ENCODE measurements at regions not wholly inside any gene's neighbourhood (a gene's known extent, or its start where the extent isn't known, plus 50 kb on each side); places are given as distances from the start of the nearest gene placed in this dataset.
A peak's percentile ranks its signal among the peaks of the same experiment; 100 is the strongest.

GRCh38 chr11:123258877-123259276 is 63.8 kb upstream of the CLMP start:
- Mint-ChIP-seq H3K4me1 (peaks cover 26% of the 10 kb centered on the region), H3K4me3 (no peak overlapping the region), H3K36me3 (ENCODE audit: low read depth) (no peaks in the 10 kb centered on the region), H3K27ac (no peak overlapping the region), H3K9me3 (peaks cover 8% of the 10 kb centered on the region), H3K27me3 (ENCODE audit: low read depth) (peaks cover 43% of the 10 kb centered on the region)
- no peak for TF ChIP-seq CTCF (IDR thresholded peaks at IDR 0.05; ENCODE audit: unreplicated experiment in 3 of 3)

GRCh38 chr11:123257370-123257769 is 62.3 kb upstream of the CLMP start:
- peaks cover 8% of the 10 kb centered on the region for H3K9me3 Mint-ChIP-seq
- no peak overlapping the region for H3K4me3 Mint-ChIP-seq
- peaks cover 43% of the 10 kb centered on the region for H3K27me3 Mint-ChIP-seq (ENCODE audit: low read depth)
- no peaks in the 10 kb centered on the region for H3K36me3 Mint-ChIP-seq (ENCODE audit: low read depth)
- peaks cover 32% of the 10 kb centered on the region for H3K4me1 Mint-ChIP-seq
- no peak overlapping the region for H3K27ac Mint-ChIP-seq
- no peak for TF ChIP-seq CTCF (IDR thresholded peaks at IDR 0.05; ENCODE audit: unreplicated experiment in 3 of 3)

- TF ChIP-seq CTCF (IDR thresholded peaks at IDR 0.05; ENCODE audit: unreplicated experiment in 3 of 3): no peak
- H3K27ac Mint-ChIP-seq: peak overlapping the region in 1 of 3 experiments; percentile 46
- H3K4me1 Mint-ChIP-seq: peaks cover 36% of the 10 kb centered on the region
- H3K36me3 Mint-ChIP-seq (ENCODE audit: low read depth): no peaks in the 10 kb centered on the region
- peaks cover 5% of the 10 kb centered on the region for H3K9me3 Mint-ChIP-seq
- no peak overlapping the region for H3K4me3 Mint-ChIP-seq
- peaks cover 37% of the 10 kb centered on the region for H3K27me3 Mint-ChIP-seq (ENCODE audit: low read depth)
Measured at GRCh38 chr11:123255909-123256308, 60.9 kb upstream of the CLMP start.

GRCh38 chr11:123254357-123254756 is 59.3 kb upstream of the CLMP start:
- no peak overlapping the region for H3K27ac Mint-ChIP-seq
- TF ChIP-seq CTCF (IDR thresholded peaks at IDR 0.05; ENCODE audit: unreplicated experiment in 3 of 3): no peak

GRCh38 chr11:123253911-123254310 is 58.9 kb upstream of the CLMP start:
- no peak for TF ChIP-seq CTCF (IDR thresholded peaks at IDR 0.05; ENCODE audit: unreplicated experiment in 3 of 3)
- H3K27me3 Mint-ChIP-seq (ENCODE audit: low read depth): peaks cover 34% of the 10 kb centered on the region
- H3K4me3 Mint-ChIP-seq: no peak overlapping the region
- peak overlapping the region in 1 of 3 experiments; percentile 6 for H3K27ac Mint-ChIP-seq
- no peaks in the 10 kb centered on the region for H3K9me3 Mint-ChIP-seq
- peaks cover 45% of the 10 kb centered on the region for H3K4me1 Mint-ChIP-seq
- no peaks in the 10 kb centered on the region for H3K36me3 Mint-ChIP-seq (ENCODE audit: low read depth)

More at GRCh38 chr11:123254357-123254756, 59.3 kb upstream of the CLMP start:
- Mint-ChIP-seq H3K4me1 (peaks cover 44% of the 10 kb centered on the region), H3K27me3 (ENCODE audit: low read depth) (peaks cover 34% of the 10 kb centered on the region), H3K4me3 (no peak overlapping the region), H3K36me3 (ENCODE audit: low read depth) (no peaks in the 10 kb centered on the region), H3K9me3 (peaks cover 2% of the 10 kb centered on the region)

GRCh38 chr11:123253223-123253622 is 58.2 kb upstream of the CLMP start:
- no peak for TF ChIP-seq CTCF (IDR thresholded peaks at IDR 0.05; ENCODE audit: unreplicated experiment in 3 of 3)
- no peak overlapping the region for H3K27ac Mint-ChIP-seq
- H3K4me3 Mint-ChIP-seq: no peak overlapping the region
- H3K4me1 Mint-ChIP-seq: peaks cover 45% of the 10 kb centered on the region
- H3K27me3 Mint-ChIP-seq (ENCODE audit: low read depth): peaks cover 30% of the 10 kb centered on the region
- H3K9me3 Mint-ChIP-seq: no peaks in the 10 kb centered on the region
- no peaks in the 10 kb centered on the region for H3K36me3 Mint-ChIP-seq (ENCODE audit: low read depth)

Data from nephron (organoid).